ENCODE measurements at regions not wholly inside any gene's neighbourhood (a gene's known extent, or its start where the extent isn't known, plus 50 kb on each side); places are given as distances from the start of the nearest gene placed in this dataset.

GRCh38 chr2:216971593-216971992 is 111.7 kb upstream of the TNP1 start:
- TF ChIP-seq EZH2phosphoT487 (IDR thresholded peaks at IDR 0.05; ENCODE audit: low read depth, severe bottlenecking, unreplicated experiment) (no peak), CTCF (IDR thresholded peaks at IDR 0.05; ENCODE audit: poor library complexity) (no peak), EZH2 (IDR thresholded peaks at IDR 0.05; ENCODE audit: borderline replicate concordance) (no peak)
